ENCODE measurements at regions not wholly inside any gene's neighbourhood (a gene's known extent, or its start where the extent isn't known, plus 50 kb on each side); places are given as distances from the start of the nearest gene placed in this dataset.

DNA sequence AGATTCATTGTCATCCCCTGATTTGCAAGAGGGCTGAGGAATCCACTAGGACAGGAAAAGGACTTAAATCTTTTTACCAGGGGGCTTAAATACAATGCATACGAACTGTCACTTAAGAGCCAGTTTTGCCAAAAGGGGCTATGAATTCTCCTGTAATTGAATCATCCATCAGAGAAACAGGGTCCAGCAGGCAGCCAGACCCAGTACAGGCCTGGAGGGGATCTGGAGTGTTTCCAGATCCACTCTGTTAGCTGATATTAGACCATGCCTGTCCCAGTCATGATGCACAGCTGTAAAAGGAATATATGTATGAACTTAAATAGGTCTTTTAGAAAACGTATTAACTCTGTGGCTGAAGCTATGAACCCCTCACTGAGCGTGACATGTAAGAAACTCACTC, 53.8 kb upstream of the PRSS23 start:
- TF ChIP-seq, protein P1, sequence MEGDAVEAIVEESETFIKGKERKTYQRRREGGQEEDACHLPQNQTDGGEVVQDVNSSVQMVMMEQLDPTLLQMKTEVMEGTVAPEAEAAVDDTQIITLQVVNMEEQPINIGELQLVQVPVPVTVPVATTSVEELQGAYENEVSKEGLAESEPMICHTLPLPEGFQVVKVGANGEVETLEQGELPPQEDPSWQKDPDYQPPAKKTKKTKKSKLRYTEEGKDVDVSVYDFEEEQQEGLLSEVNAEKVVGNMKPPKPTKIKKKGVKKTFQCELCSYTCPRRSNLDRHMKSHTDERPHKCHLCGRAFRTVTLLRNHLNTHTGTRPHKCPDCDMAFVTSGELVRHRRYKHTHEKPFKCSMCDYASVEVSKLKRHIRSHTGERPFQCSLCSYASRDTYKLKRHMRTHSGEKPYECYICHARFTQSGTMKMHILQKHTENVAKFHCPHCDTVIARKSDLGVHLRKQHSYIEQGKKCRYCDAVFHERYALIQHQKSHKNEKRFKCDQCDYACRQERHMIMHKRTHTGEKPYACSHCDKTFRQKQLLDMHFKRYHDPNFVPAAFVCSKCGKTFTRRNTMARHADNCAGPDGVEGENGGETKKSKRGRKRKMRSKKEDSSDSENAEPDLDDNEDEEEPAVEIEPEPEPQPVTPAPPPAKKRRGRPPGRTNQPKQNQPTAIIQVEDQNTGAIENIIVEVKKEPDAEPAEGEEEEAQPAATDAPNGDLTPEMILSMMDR (IDR thresholded peaks at IDR 0.05): no peak
- TF ChIP-seq POLR2A (IDR thresholded peaks at IDR 0.05): no peak
